Transverse colon (tissue), 4 donors: ENCODE measurements at regions not wholly inside any gene's neighbourhood (a gene's known extent, or its start where the extent isn't known, plus 50 kb on each side); places are given as distances from the start of the nearest gene placed in this dataset.

Experiments used
- DNase-seq: peaks from one replicate; pipeline ENCODE4 v3.0.0-alpha.2; 2019
- H3K27ac ChIP-seq, 4 donors: fragments of 200-600 bp; sonication (generic); 2 replicates each; pipeline ENCODE4 v1.5.1; 2016 to 2018; ENCODE audit warnings: inconsistent platforms in 4 of 4
- H3K27me3 ChIP-seq: fragments of 200-600 bp; sonication (generic); 2 replicates; pipeline ENCODE4 v1.5.1; 2017; ENCODE audit warnings: inconsistent platforms
- H3K36me3 ChIP-seq, 4 donors: fragments of 200-600 bp; sonication (generic); 2 replicates each; pipeline ENCODE4 v1.5.1; 2017 to 2019; ENCODE audit warnings: inconsistent platforms in 4 of 4
- H3K4me1 ChIP-seq, 4 donors: fragments of 200-600 bp; sonication (generic); 2 replicates each; pipeline ENCODE4 v1.5.1; 2017 to 2020; ENCODE audit warnings: inconsistent platforms in 4 of 4
- H3K4me3 ChIP-seq, 4 donors: fragments of 200-600 bp; sonication (generic); 1 replicate in 1 of 4; 2 replicates in 3 of 4; pipeline versions ENCODE4 v1.5.1 to v1.6.1; 2017 to 2019; ENCODE audit warnings: inconsistent platforms in 4 of 4
- H3K9me3 ChIP-seq, 2 donors: fragments of 200-600 bp; sonication (generic); 2 replicates each; pipeline ENCODE4 v1.5.1; 2017 to 2019; ENCODE audit warnings: inconsistent platforms in 2 of 2
- CTCF ChIP-seq, 5 experiments: fragments of 200-600 bp in 3 of 5; fragments of 450-650 bp in 2 of 5; sonication (generic) in 3 of 5; IDR thresholded peaks; 1 replicate in 2 of 5; 2 replicates in 3 of 5; pipeline ENCODE4 v1.5.1; 2016 to 2017; ENCODE audit warnings: antibody characterized with exemption in 5 of 5, inconsistent platforms in 3 of 5, mild to moderate bottlenecking in 2 of 5, moderate library complexity in 1 of 5
- EP300 ChIP-seq: sonication (generic); formaldehyde crosslinking; IDR thresholded peaks from one replicate; pipeline ENCODE4 v1.6.1; 2017; ENCODE audit warnings: antibody characterized with exemption, low read depth
- POLR2A ChIP-seq: fragments of 450-650 bp; IDR thresholded peaks from one replicate; pipeline ENCODE4 v1.6.1; 2016; ENCODE audit warnings: antibody characterized with exemption, mild to moderate bottlenecking, moderate library complexity
- POLR2AphosphoS5 ChIP-seq, 3 donors: sonication (generic); formaldehyde crosslinking; IDR thresholded peaks; one replicate each; pipeline ENCODE4 v1.6.1; 2016; ENCODE audit warnings: antibody characterized with exemption in 3 of 3
- WGBS, 2 donors: methylation state at CpG; one replicate each; pipeline ENCODE4 v1.1.5; 2018; ENCODE audit warnings: low coverage in 1 of 2; 5-methylcytosine and 5-hydroxymethylcytosine counted together
- in situ Hi-C, 4 donors: fragments of 200-750 bp; cut with MboI; loops; one replicate each; pipeline versions ENCODE4 v1.15.0 to v1.15.1; 2017; ENCODE audit warnings: low sequenced_read_pairs in 3 of 4, low pct_ligation_motif_present in 1 of 4, low pct_unique_long_range_greater_than_20kb in 1 of 4
- intact Hi-C: fragments of 100-400 bp; cut with DNase I; formaldehyde crosslinking; loops from one replicate; pipeline ENCODE4 v1.15.1; 2023; ENCODE audit warnings: low total_unique reads

DNA sequence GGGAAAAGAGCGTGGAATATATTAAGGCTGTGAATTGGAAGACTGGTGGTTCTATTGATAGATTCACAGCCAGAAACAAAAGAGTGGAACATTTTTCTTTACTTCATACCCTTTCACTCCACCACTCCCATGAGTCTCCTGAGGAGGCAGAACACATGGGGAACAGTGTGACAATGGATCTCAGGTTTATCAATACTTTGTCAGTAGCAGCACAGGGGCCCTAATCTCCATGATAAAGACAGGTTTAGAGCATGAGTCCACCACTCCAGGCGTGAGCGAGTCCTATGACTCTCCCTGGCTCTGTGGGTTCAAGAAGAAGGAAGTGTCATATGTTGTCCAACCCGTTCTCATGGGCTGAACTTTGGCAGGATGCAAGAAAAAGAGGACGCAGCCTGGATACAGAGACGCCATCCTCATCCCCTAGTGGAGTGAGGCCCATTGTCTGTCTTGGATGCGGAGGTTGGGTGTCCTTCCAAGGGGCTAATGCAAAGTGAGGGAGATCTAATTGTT, 361.2 kb downstream of the TMEM114 start:
- Histone ChIP-seq H3K4me3 (no peak overlapping the region), H3K27ac (no peak overlapping the region), H3K36me3 (no peaks in the 10 kb centered on the region), H3K27me3 (no peaks in the 10 kb centered on the region), H3K9me3 (no peaks in the 10 kb centered on the region), H3K4me1 (no peaks in the 10 kb centered on the region)
- intact Hi-C loops: no loop called here
- in situ Hi-C loops: no loop called here
- DNase-seq: no peak
- WGBS, 2 donors: 59 to 75% methylated on average over 6 to 7 of the region's 7 CpGs
- TF ChIP-seq EP300 (no peak), CTCF (IDR thresholded peaks at IDR 0.05) (no peak), POLR2A (no peak)

DNA sequence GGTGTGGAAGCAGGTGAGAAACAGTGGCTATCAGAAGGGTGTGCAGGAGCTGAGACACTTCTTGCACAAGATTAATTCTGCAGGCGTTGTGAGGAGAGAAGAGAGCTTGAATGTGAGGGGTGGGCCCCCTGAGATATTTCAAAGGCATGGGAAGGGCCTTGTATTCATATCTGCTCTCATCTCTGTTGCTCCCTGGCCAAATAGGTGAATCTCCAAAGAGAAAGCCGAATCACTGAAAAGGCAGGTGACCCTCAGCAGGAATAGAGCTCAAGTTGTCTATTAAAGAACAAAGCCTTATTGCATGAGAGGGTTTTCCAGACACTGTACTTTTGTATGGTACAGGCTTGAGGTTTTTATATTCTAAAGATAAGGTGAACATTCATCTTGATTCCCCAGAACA, 373.1 kb downstream of the TMEM114 start:
- in situ Hi-C loops: no loop called here
- Histone ChIP-seq H3K4me3 (no peak overlapping the region), H3K4me1 (no peaks in the 10 kb centered on the region), H3K36me3 (no peaks in the 10 kb centered on the region), H3K27ac (no peak overlapping the region), H3K9me3 (no peaks in the 10 kb centered on the region), H3K27me3 (no peaks in the 10 kb centered on the region)
- no peak for TF ChIP-seq POLR2A
- TF ChIP-seq POLR2AphosphoS5 (IDR thresholded peaks at IDR 0.05): no peak
- TF ChIP-seq EP300: no peak
- no peak for TF ChIP-seq CTCF (IDR thresholded peaks at IDR 0.05)
- DNase-seq: no peak
- 62 to 79% methylated on average over 2 of the region's 2 CpGs for WGBS, 2 donors
- intact Hi-C loops: no loop called here

- Histone ChIP-seq H3K36me3 (no peaks in the 10 kb centered on the region), H3K27ac (no peak overlapping the region), H3K4me3 (no peak overlapping the region), H3K9me3 (no peaks in the 10 kb centered on the region), H3K27me3 (no peaks in the 10 kb centered on the region), H3K4me1 (no peaks in the 10 kb centered on the region)
- in situ Hi-C loops (no loop called here), intact Hi-C loops (no loop called here)
- 50 to 100% methylated on average over 1 of the region's 1 CpG for WGBS, 2 donors
- TF ChIP-seq POLR2A (no peak), EP300 (no peak), CTCF (IDR thresholded peaks at IDR 0.05) (no peak), POLR2AphosphoS5 (IDR thresholded peaks at IDR 0.05) (no peak)
- no peak for DNase-seq
Observed at GRCh38 chr16:8204769-8205168, 385.5 kb downstream of the TMEM114 start.

DNA sequence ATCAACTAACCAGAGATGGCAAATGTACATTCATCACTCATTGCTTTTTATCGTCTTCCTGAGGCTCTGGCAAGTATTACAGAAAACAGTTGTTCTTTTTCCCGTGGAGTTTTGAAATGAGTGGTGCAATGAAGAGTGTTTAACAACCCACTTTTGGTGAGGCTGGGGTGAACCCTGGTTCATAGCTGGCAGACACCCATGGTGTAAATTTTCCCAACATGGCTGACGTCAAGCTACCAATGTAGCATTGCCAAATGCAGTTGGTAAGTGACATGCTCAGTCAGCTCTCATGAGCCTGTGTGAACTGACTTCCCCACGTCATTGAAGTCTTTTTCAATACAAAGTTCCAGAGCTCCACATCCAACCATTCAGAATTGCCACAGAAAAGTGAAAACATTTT, 386.2 kb downstream of the TMEM114 start:
- Histone ChIP-seq H3K9me3 (no peaks in the 10 kb centered on the region), H3K4me3 (no peak overlapping the region), H3K27me3 (no peaks in the 10 kb centered on the region), H3K4me1 (no peaks in the 10 kb centered on the region), H3K36me3 (no peaks in the 10 kb centered on the region), H3K27ac (no peak overlapping the region)
- 78 to 86% methylated on average over 1 to 4 of the region's 4 CpGs for WGBS, 2 donors
- TF ChIP-seq POLR2A (no peak), POLR2AphosphoS5 (IDR thresholded peaks at IDR 0.05) (no peak), CTCF (IDR thresholded peaks at IDR 0.05) (no peak), EP300 (no peak)
- in situ Hi-C loops (no loop called here), intact Hi-C loops (no loop called here)
- DNase-seq: no peak
